IMR-90 (cell line): ENCODE measurements at regions not wholly inside any gene's neighbourhood (a gene's known extent, or its start where the extent isn't known, plus 50 kb on each side); places are given as distances from the start of the nearest gene placed in this dataset.

Experiments
- ATAC-seq: fragments of 200-7000 bp; cut with Tn5 transposase; 2 replicates; pipeline ENCODE4 v1.9.1; 2020; ENCODE audit warnings: low read depth, mild to moderate bottlenecking, moderate library complexity
- BruUV-seq: library from RNA; stranded (reverse); fragments of 400-500 nt; replicated peaks from 2 replicates; lab custom pipeline; 2021; lab: Mats Ljungman, UMichigan
- CTCF ChIA-PET: fragments of 300-600 bp; formaldehyde crosslinking; extraction: SDS; loops from one replicate; lab custom pipeline; 2021; ENCODE audit warnings: antibody characterized with exemption; lab: Yijun Ruan, JAX
- POLR2A ChIA-PET: fragments of 300-600 bp; sonication (Branson Sonifier 250); formaldehyde crosslinking; loops from one replicate; lab custom pipeline; 2022; ENCODE audit warnings: antibody characterized with exemption; ENCODE audit not compliant: unreplicated experiment; lab: Charles Lee
- DNase-seq: peaks from one replicate; pipeline ENCODE4 v3.0.0; 2013
- H2AFZ ChIP-seq: replicated peaks from 2 replicates; pipeline ENCODE3; 2013; ENCODE audit warnings: low read length, mild to moderate bottlenecking; ENCODE audit not compliant: poor library complexity
- H2AK5ac ChIP-seq: 2 replicates; pipeline ENCODE4 v1.6.1; 2013; ENCODE audit warnings: low read depth, low read length, inconsistent platforms
- H2AK9ac ChIP-seq: replicated peaks from 2 replicates; pipeline ENCODE3; 2013; ENCODE audit warnings: mild to moderate bottlenecking, low read depth, low read length, moderate library complexity; ENCODE audit not compliant: poor library complexity
- H2BK120ac ChIP-seq: 2 replicates; pipeline ENCODE4 v1.6.1; 2013; ENCODE audit warnings: low read depth, low read length, inconsistent platforms
- H2BK15ac ChIP-seq: 3 replicates; pipeline ENCODE4 v1.6.1; 2013; ENCODE audit warnings: low read depth, low read length, inconsistent platforms
- H2BK20ac ChIP-seq: 2 replicates; pipeline ENCODE4 v1.6.1; 2013; ENCODE audit warnings: low read depth, mild to moderate bottlenecking, inconsistent platforms, low read length, moderate library complexity
- H2BK5ac ChIP-seq: 2 replicates; pipeline ENCODE4 v1.6.1; 2013; ENCODE audit warnings: mild to moderate bottlenecking, low read depth, low read length, inconsistent platforms; ENCODE audit not compliant: poor library complexity, severe bottlenecking
- H3K14ac ChIP-seq: replicated peaks from 2 replicates; pipeline ENCODE4 v1.6.1; 2013; ENCODE audit warnings: low read depth, low read length, inconsistent platforms
- H3K18ac ChIP-seq: 2 replicates; pipeline ENCODE4 v1.6.1; 2013; ENCODE audit warnings: low read depth, low read length, control low read depth
- H3K23ac ChIP-seq: 2 replicates; pipeline ENCODE4 v1.6.1; 2013; ENCODE audit warnings: low read depth, low read length, inconsistent platforms
- H3K27ac ChIP-seq: 2 replicates; pipeline ENCODE4 v1.5.1; 2013; ENCODE audit warnings: mild to moderate bottlenecking, control low read depth, low read length; ENCODE audit not compliant: insufficient read depth
- H3K27me3 ChIP-seq: 2 replicates; pipeline ENCODE4 v1.6.1; 2013; ENCODE audit warnings: low read length; ENCODE audit not compliant: control insufficient read depth, insufficient read depth
- H3K36me3 ChIP-seq: 2 replicates; pipeline ENCODE4 v1.6.1; 2013; ENCODE audit warnings: low read length, mixed read lengths; ENCODE audit not compliant: control insufficient read depth, insufficient read depth
- H3K4ac ChIP-seq: 2 replicates; pipeline ENCODE4 v1.6.1; 2013; ENCODE audit warnings: low read depth, low read length, inconsistent platforms
- H3K4me1 ChIP-seq: 2 replicates; pipeline ENCODE4 v1.6.1; 2013; ENCODE audit warnings: low read length, mixed read lengths; ENCODE audit not compliant: control insufficient read depth, insufficient read depth
- H3K4me2 ChIP-seq: 2 replicates; pipeline ENCODE4 v1.6.1; 2013; ENCODE audit warnings: low read depth, mild to moderate bottlenecking, control low read depth, low read length, moderate library complexity
- H3K4me3 ChIP-seq: 2 replicates; pipeline ENCODE4 v1.5.1; 2013; ENCODE audit warnings: low read depth, mild to moderate bottlenecking, control low read depth, low read length, moderate library complexity; ENCODE audit not compliant: insufficient read depth
- H3K56ac ChIP-seq: 2 replicates; pipeline ENCODE4 v1.6.1; 2013; ENCODE audit warnings: low read length, inconsistent platforms; ENCODE audit not compliant: insufficient read depth; ENCODE audit errors: extremely low read depth
- H3K79me1 ChIP-seq, 2 experiments: 2 replicates each; pipeline ENCODE4 v1.6.1; 2013; ENCODE audit warnings: low read length in 2 of 2, inconsistent platforms in 1 of 2, low read depth in 1 of 2
- H3K9ac ChIP-seq: 2 replicates; pipeline ENCODE4 v1.6.1; 2013; ENCODE audit warnings: low read depth, low read length, control low read depth
- H3K9me1 ChIP-seq: 2 replicates; pipeline ENCODE4 v1.6.1; 2013; ENCODE audit warnings: low read length, inconsistent platforms; ENCODE audit not compliant: insufficient read depth
- H3K9me3 ChIP-seq: 2 replicates; pipeline ENCODE4 v1.6.1; 2013; ENCODE audit warnings: low read length; ENCODE audit not compliant: control insufficient read depth, insufficient read depth
- H4K20me1 ChIP-seq: 2 replicates; pipeline ENCODE4 v1.6.1; 2013; ENCODE audit warnings: low read length, inconsistent platforms; ENCODE audit not compliant: insufficient read depth
- H4K5ac ChIP-seq: 2 replicates; pipeline ENCODE4 v1.6.1; 2013; ENCODE audit warnings: mild to moderate bottlenecking, low read depth, low read length, control low read depth
- H4K8ac ChIP-seq, 2 experiments: 2 replicates each; pipeline ENCODE4 v1.6.1; 2013; ENCODE audit warnings: low read depth in 2 of 2, low read length in 2 of 2, control low read depth in 1 of 2, inconsistent platforms in 1 of 2
- H4K91ac ChIP-seq: 2 replicates; pipeline ENCODE4 v1.6.1; 2013; ENCODE audit warnings: low read depth, low read length, inconsistent platforms; ENCODE audit not compliant: insufficient read depth
- BHLHE40 ChIP-seq: fragments of 150-350 bp; IDR thresholded peaks from 2 replicates; pipeline ENCODE4 v1.6.1; 2016; ENCODE audit warnings: mild to moderate bottlenecking, low read depth, low read length
- ELK1 ChIP-seq: fragments of 150-350 bp; IDR thresholded peaks from 2 replicates; pipeline ENCODE4 v1.6.1; 2016; ENCODE audit warnings: low read depth, mild to moderate bottlenecking, low read length, moderate library complexity, borderline replicate concordance
- MAFK ChIP-seq: IDR thresholded peaks from 2 replicates; pipeline ENCODE4 v1.6.1; 2012; ENCODE audit warnings: low read depth, low read length, improper control_type of control experiment
- MXI1 ChIP-seq: IDR thresholded peaks from 2 replicates; pipeline ENCODE4 v1.6.1; 2012; ENCODE audit warnings: low read depth, mild to moderate bottlenecking, low read length, moderate library complexity, borderline replicate concordance
- POLR2A ChIP-seq: IDR thresholded peaks from 2 replicates; pipeline ENCODE4 v1.6.1; 2012; ENCODE audit warnings: mild to moderate bottlenecking, low read depth, low read length
- RAD21 ChIP-seq: IDR thresholded peaks from 2 replicates; pipeline ENCODE4 v1.6.1; 2012; ENCODE audit warnings: low read length, improper control_type of control experiment
- RCOR1 ChIP-seq: IDR thresholded peaks from 2 replicates; pipeline ENCODE4 v1.6.1; 2012; ENCODE audit warnings: mild to moderate bottlenecking, low read length, improper control_type of control experiment; ENCODE audit not compliant: insufficient replicate concordance
- RFX5 ChIP-seq: IDR thresholded peaks from 2 replicates; pipeline ENCODE4 v1.8.0; 2012; ENCODE audit warnings: low read depth, mild to moderate bottlenecking, low read length, moderate library complexity
- WGBS, 2 experiments: methylation state at CpG; one replicate each; pipeline versions ENCODE4 v1.1.5 to v1.1.7; 2013; ENCODE audit warnings: missing lambda C conversion rate in 2 of 2; ENCODE audit not compliant: insufficient read length in 1 of 2; ENCODE audit errors: extremely low coverage in 2 of 2; 5-methylcytosine and 5-hydroxymethylcytosine counted together
- dilution Hi-C: fragments of 300-500 bp; cut with HindIII; formaldehyde crosslinking; loops from one replicate; pipeline ENCODE4 v1.14.3; 2018; ENCODE audit warnings: low sequenced_read_pairs; ENCODE audit not compliant: unreplicated experiment
- in situ Hi-C: fragments of 300-500 bp; cut with MboI; formaldehyde crosslinking; loops from 3 replicates; pipeline ENCODE4 v1.14.3; 2019; ENCODE audit warnings: low sequenced_read_pairs, inconsistent platforms, mixed read lengths
- intact Hi-C: fragments of 100-400 bp; cut with micrococcal nuclease; formaldehyde crosslinking; loops from 2 replicates; pipeline ENCODE4 v1.10.0; 2022
- TF ChIP-seq, protein P1 (sequence below): conservative IDR thresholded peaks from 2 replicates; pipeline ENCODE4 v1.5.1; 2012; ENCODE audit warnings: mild to moderate bottlenecking, low read depth, low read length, improper control_type of control experiment

GRCh38 chr20:22503577-22503976 lies 80.8 kb downstream of the FOXA2 start:
- Histone ChIP-seq H3K27me3 (no peaks in the 10 kb centered on the region), H4K91ac (no peak overlapping the region), H3K23ac (no peak overlapping the region), H2BK15ac (no peak overlapping the region), H3K4me1 (no peaks in the 10 kb centered on the region), H3K4me2 (no peak overlapping the region), H2BK120ac (no peak overlapping the region), H4K20me1 (no peaks in the 10 kb centered on the region), H3K56ac (no peak overlapping the region), H2AFZ (no peak overlapping the region), H3K9ac (no peak overlapping the region), H4K8ac (no peak overlapping the region), H3K36me3 (no peaks in the 10 kb centered on the region), H2AK5ac (no peak overlapping the region), H3K9me3 (peaks cover 15% of the 10 kb centered on the region; the same call in 1 of the 2 replicates), H3K9me1 (no peaks in the 10 kb centered on the region), H3K79me1 (no peaks in the 10 kb centered on the region), H4K5ac (no peak overlapping the region), H3K14ac (no peak overlapping the region), H2BK5ac (no peak overlapping the region), H3K27ac (no peak overlapping the region), H3K4me3 (no peak overlapping the region), H3K4ac (no peak overlapping the region), H3K18ac (no peak overlapping the region), H2BK20ac (no peak overlapping the region), H2AK9ac (no peak overlapping the region)
- no TSS peak for BruUV-seq
- TF ChIP-seq POLR2A, result no peak
- TF ChIP-seq BHLHE40, result no peak
- no peak for TF ChIP-seq RAD21
- TF ChIP-seq RCOR1, result no peak
- no peak for TF ChIP-seq RFX5
- no peak for TF ChIP-seq ELK1
- TF ChIP-seq MAFK, result no peak
- TF ChIP-seq, protein P1, sequence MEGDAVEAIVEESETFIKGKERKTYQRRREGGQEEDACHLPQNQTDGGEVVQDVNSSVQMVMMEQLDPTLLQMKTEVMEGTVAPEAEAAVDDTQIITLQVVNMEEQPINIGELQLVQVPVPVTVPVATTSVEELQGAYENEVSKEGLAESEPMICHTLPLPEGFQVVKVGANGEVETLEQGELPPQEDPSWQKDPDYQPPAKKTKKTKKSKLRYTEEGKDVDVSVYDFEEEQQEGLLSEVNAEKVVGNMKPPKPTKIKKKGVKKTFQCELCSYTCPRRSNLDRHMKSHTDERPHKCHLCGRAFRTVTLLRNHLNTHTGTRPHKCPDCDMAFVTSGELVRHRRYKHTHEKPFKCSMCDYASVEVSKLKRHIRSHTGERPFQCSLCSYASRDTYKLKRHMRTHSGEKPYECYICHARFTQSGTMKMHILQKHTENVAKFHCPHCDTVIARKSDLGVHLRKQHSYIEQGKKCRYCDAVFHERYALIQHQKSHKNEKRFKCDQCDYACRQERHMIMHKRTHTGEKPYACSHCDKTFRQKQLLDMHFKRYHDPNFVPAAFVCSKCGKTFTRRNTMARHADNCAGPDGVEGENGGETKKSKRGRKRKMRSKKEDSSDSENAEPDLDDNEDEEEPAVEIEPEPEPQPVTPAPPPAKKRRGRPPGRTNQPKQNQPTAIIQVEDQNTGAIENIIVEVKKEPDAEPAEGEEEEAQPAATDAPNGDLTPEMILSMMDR, result no peak
- no peak for TF ChIP-seq MXI1
- POLR2A ChIA-PET, result no interaction called here
- ATAC-seq, result no peak
- dilution Hi-C loops, result no loop called here
- CTCF ChIA-PET, result no interaction called here
- intact Hi-C loops, result no loop called here
- in situ Hi-C loops, result no loop called here
- DNase-seq, result no peak
- WGBS, 2 experiments, result no CpG with 5 or more reads among the region's 4 CpGs
